ENCODE measurements at regions not wholly inside any gene's neighbourhood (a gene's known extent, or its start where the extent isn't known, plus 50 kb on each side); places are given as distances from the start of the nearest gene placed in this dataset.
A peak's percentile ranks its signal among the peaks of the same experiment; 100 is the strongest.
"Not testable (repeated sequence)": the region's sequence is repeated elsewhere in the genome, so short reads cannot be mapped to it uniquely, and the experiment has no call there.

GRCh38 chr15:92705764-92706163, 50.2 kb upstream of the FAM174B start:
- DNase-seq, result no peak

GRCh38 chr15:92706201-92706600, 50.6 kb upstream of the FAM174B start:
- DNase-seq, result no peak

- no peak for DNase-seq
These were observed 52.4 kb upstream of the FAM174B start for GRCh38 chr15:92707880-92708551.

GRCh38 chr15:92708635-92709034, 53.1 kb upstream of the FAM174B start:
- DNase-seq, result no peak

GRCh38 chr15:92709110-92709790, 53.7 kb upstream of the FAM174B start:
- DNase-seq, result no peak

GRCh38 chr15:92711457-92711831, 55.9 kb upstream of the FAM174B start:
- no peak for DNase-seq

GRCh38 chr15:92714077-92714476, 58.5 kb upstream of the FAM174B start:
- DNase-seq, result peak; percentile 26

- DNase-seq, result peak; percentile 63
These were observed 59.2 kb upstream of the FAM174B start for GRCh38 chr15:92714477-92715401.

- no peak for DNase-seq
These were observed 60.2 kb upstream of the FAM174B start for GRCh38 chr15:92715758-92716157.

- DNase-seq, result no peak
These were observed 63.4 kb upstream of the FAM174B start for GRCh38 chr15:92719021-92719420.

- DNase-seq, result no peak
These were observed 68.6 kb upstream of the FAM174B start for GRCh38 chr15:92724144-92724543.

GRCh38 chr15:92725171-92725570, 69.6 kb upstream of the FAM174B start:
- DNase-seq, result no peak

- DNase-seq, result no peak
These were observed 72.7 kb upstream of the FAM174B start for GRCh38 chr15:92728266-92728665.

GRCh38 chr15:92733090-92733933, 77.7 kb upstream of the FAM174B start:
- DNase-seq, result no peak

- no peak for DNase-seq
These were observed 78.5 kb upstream of the FAM174B start for GRCh38 chr15:92733934-92734521.

GRCh38 chr15:92739246-92739645, 83.7 kb upstream of the FAM174B start:
- not testable (repeated sequence) for DNase-seq

GRCh38 chr15:92745845-92746271, 90.3 kb upstream of the FAM174B start:
- no peak for DNase-seq

GRCh38 chr15:92747047-92747446, 91.5 kb upstream of the FAM174B start:
- no peak for DNase-seq

- no peak for DNase-seq
These were observed 93.6 kb upstream of the FAM174B start for GRCh38 chr15:92749216-92749615.

- DNase-seq, result no peak
These were observed 94.4 kb upstream of the FAM174B start for GRCh38 chr15:92749946-92750345.

GRCh38 chr15:92751528-92751927, 96.0 kb upstream of the FAM174B start:
- DNase-seq, result no peak

- DNase-seq, result no peak
These were observed 98.0 kb upstream of the FAM174B start for GRCh38 chr15:92753591-92753990.
